K562 (cell line): ENCODE measurements at regions not wholly inside any gene's neighbourhood (a gene's known extent, or its start where the extent isn't known, plus 50 kb on each side); places are given as distances from the start of the nearest gene placed in this dataset.

Experiments used
- ATAC-seq: fragments of 200-7000 bp; cut with Tn5 transposase; 3 replicates; pipeline ENCODE4 v1.9.1; 2020; ENCODE audit warnings: moderate library complexity
- BruUV-seq: library from RNA; stranded (reverse); fragments of 400-500 nt; replicated peaks from 2 replicates; lab custom pipeline; 2021; lab: Mats Ljungman, UMichigan
- CTCF ChIA-PET: fragments of 300-600 bp; formaldehyde crosslinking; extraction: SDS; loops from one replicate; lab custom pipeline; 2021; ENCODE audit warnings: low intra/inter-chr PET ratio; lab: Yijun Ruan, JAX
- POLR2A ChIA-PET: fragments of 300-600, 350-650 bp; sonication (Branson Sonifier 250); formaldehyde crosslinking; extraction: SDS; loops from one replicate; lab custom pipeline; 2021; ENCODE audit warnings: antibody characterized with exemption, inconsistent platforms; lab: Yijun Ruan, JAX
- DNase-seq, 4 experiments: peaks; one replicate each; pipeline versions ENCODE4 v3.0.0 to v3.0.0-alpha.2; 2011 to 2018; ENCODE audit warnings: low spot score in 3 of 4, mixed read lengths in 3 of 4; ENCODE audit errors: extremely low read depth in 1 of 4
- FAIRE-seq: peaks from 2 replicates; lab custom pipeline; 2011; peaks lifted over from hg19 to GRCh38; lab: Jason Lieb, UNC
- H2AFZ ChIP-seq: 2 replicates; pipeline ENCODE4 v1.6.0; 2011; ENCODE audit warnings: low read depth, low read length, control low read depth, inconsistent platforms
- H3K27ac ChIP-seq: fragments of 200-600 bp; 3 replicates; pipeline ENCODE4 v1.8.0; 2011; ENCODE audit warnings: low read depth, mild to moderate bottlenecking, control low read depth, inconsistent platforms, low read length, moderate library complexity, mixed read lengths; ENCODE audit errors: extremely low read depth
- H3K27me3 ChIP-seq, 2 experiments: fragments of 300-600 bp in 1 of 2; 2 replicates in 1 of 2; 3 replicates in 1 of 2; pipeline versions ENCODE4 v1.6.0 to v1.8.0; 2011; ENCODE audit warnings: inconsistent platforms in 2 of 2, low read length in 2 of 2, mild to moderate bottlenecking in 1 of 2, mixed read lengths in 1 of 2, moderate library complexity in 1 of 2; ENCODE audit not compliant: control insufficient read depth in 2 of 2, insufficient read depth in 2 of 2
- H3K36me3 ChIP-seq: fragments of 300-600 bp; 3 replicates; pipeline ENCODE4 v1.8.0; 2011; ENCODE audit warnings: mild to moderate bottlenecking, low read length, inconsistent platforms; ENCODE audit not compliant: control insufficient read depth, insufficient read depth
- H3K4me1 ChIP-seq, 2 experiments: fragments of 200-600 bp in 1 of 2; replicated peaks in 1 of 2; 2 replicates in 1 of 2; 3 replicates in 1 of 2; pipeline versions ENCODE4 v1.5.1 to v1.8.0; 2011; ENCODE audit warnings: inconsistent platforms in 2 of 2, low read length in 2 of 2, mild to moderate bottlenecking in 1 of 2, mixed read lengths in 1 of 2, moderate library complexity in 1 of 2; ENCODE audit not compliant: control insufficient read depth in 2 of 2, insufficient read depth in 2 of 2
- H3K4me2 ChIP-seq: 2 replicates; pipeline ENCODE4 v1.6.1; 2011; ENCODE audit warnings: low read length, control low read depth, inconsistent platforms, mixed read lengths; ENCODE audit not compliant: insufficient read depth
- H3K4me3 ChIP-seq: fragments of 200-600 bp; sonication (generic), shearing (Covaris generic); 2 replicates; pipeline ENCODE4 v1.5.1; 2016; ENCODE audit warnings: control low read depth, inconsistent platforms
- H3K79me2 ChIP-seq: fragments of 200-600 bp; 3 replicates; pipeline ENCODE4 v1.8.0; 2011; ENCODE audit warnings: low read length, inconsistent platforms; ENCODE audit not compliant: control insufficient read depth, insufficient read depth
- H3K9ac ChIP-seq, 2 experiments: 2 replicates each; pipeline versions ENCODE4 v1.6.0 to v1.6.1; 2011; ENCODE audit warnings: low read depth in 2 of 2, low read length in 2 of 2, control low read depth in 1 of 2, inconsistent platforms in 1 of 2, mild to moderate bottlenecking in 1 of 2, mixed read lengths in 1 of 2; ENCODE audit not compliant: insufficient read depth in 1 of 2
- H3K9me1 ChIP-seq: one replicate; pipeline ENCODE4 v1.6.0; 2011; ENCODE audit warnings: inconsistent platforms, mild to moderate bottlenecking, low read length, moderate library complexity; ENCODE audit not compliant: control insufficient read depth, insufficient read depth
- H3K9me3 ChIP-seq: replicated peaks from 2 replicates; pipeline ENCODE4 v1.5.1; 2011; ENCODE audit warnings: low read depth, low read length, inconsistent platforms; ENCODE audit not compliant: control insufficient read depth, insufficient read depth
- H4K20me1 ChIP-seq: replicated peaks from 2 replicates; pipeline ENCODE4 v1.6.1; 2011; ENCODE audit warnings: low read length, inconsistent platforms, mixed read lengths; ENCODE audit not compliant: control insufficient read depth, insufficient read depth
- CBFA2T2 ChIP-seq: fragments of 450-650 bp; conservative IDR thresholded peaks from 2 replicates; pipeline ENCODE4 v1.6.1; 2017; ENCODE audit warnings: mild to moderate bottlenecking
- CEBPB ChIP-seq: fragments of 450-650 bp; IDR thresholded peaks from 2 replicates; pipeline ENCODE4 v1.6.1; 2016; ENCODE audit warnings: missing genetic modification characterization, missing compliant biosample characterization
- CSDE1 ChIP-seq, 2 experiments: fragments of 450-650 bp; IDR thresholded peaks; 2 replicates each; pipeline ENCODE4 v1.6.1; 2016; ENCODE audit warnings: mild to moderate bottlenecking in 1 of 2
- FOXK2 ChIP-seq, 2 experiments: fragments of 450-650 bp; IDR thresholded peaks in 1 of 2; conservative IDR thresholded peaks in 1 of 2; 2 replicates each; pipeline ENCODE4 v1.6.1; 2016; ENCODE audit warnings: low read depth in 2 of 2, mild to moderate bottlenecking in 1 of 2
- ZNF699 ChIP-seq: fragments of 250-450 bp; sonication (Bioruptor Pico); IDR thresholded peaks from 2 replicates; pipeline ENCODE4 v1.8.0; 2021; ENCODE audit warnings: mild to moderate bottlenecking, moderate library complexity; ENCODE audit not compliant: insufficient replicate concordance
- WGBS: fragments of 100-300 bp; shearing (Covaris generic); methylation state at CpG from one replicate; pipeline ENCODE4 v1.1.6; 2016; ENCODE audit warnings: low coverage, mixed read lengths; ENCODE audit not compliant: insufficient coverage; ENCODE audit errors: missing lambda C conversion rate; 5-methylcytosine and 5-hydroxymethylcytosine counted together
- in situ Hi-C: fragments of 300-500 bp; cut with MboI; formaldehyde crosslinking; loops from 4 replicates; pipeline ENCODE4 v1.15.0; 2018; ENCODE audit warnings: inconsistent platforms, mixed read lengths
- intact Hi-C: fragments of 100-400 bp; cut with micrococcal nuclease; formaldehyde crosslinking; loops from 2 replicates; pipeline ENCODE4 v1.14.2; 2022
- TF ChIP-seq, protein P1 (sequence below): fragments of 250-450 bp; sonication (Bioruptor Pico); IDR thresholded peaks from 2 replicates; pipeline ENCODE4 v1.5.0; 2021; ENCODE audit warnings: mild to moderate bottlenecking, moderate library complexity
- TF ChIP-seq, protein P2 (sequence below): fragments of 450-650 bp; IDR thresholded peaks from 2 replicates; pipeline ENCODE4 v1.6.1; 2017; ENCODE audit warnings: antibody characterized with exemption, mild to moderate bottlenecking

DNA sequence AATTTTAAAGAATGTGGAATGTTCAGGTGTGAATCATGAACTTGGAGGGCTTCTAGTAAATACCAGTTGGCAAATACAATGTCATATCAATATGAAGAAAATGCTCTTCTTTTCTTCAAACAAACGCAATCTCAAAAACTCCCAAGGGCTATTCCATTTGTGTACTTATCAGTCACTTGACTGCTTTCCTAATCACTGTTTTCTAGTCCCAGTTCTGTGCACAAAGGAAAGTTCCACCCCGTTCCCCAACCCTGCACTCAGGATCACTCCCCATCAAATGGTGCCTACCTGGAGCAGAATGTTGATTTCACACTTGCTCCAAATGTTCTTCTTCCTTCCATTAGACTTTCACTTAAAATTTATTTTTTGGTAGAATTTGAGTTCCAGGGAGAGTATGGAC is 92.6 kb upstream of the RFC3 start:
- FAIRE-seq (no peak), ATAC-seq (no peak), DNase-seq (no peak)
- Histone ChIP-seq H3K9ac (no peak overlapping the region), H3K4me1 (no peaks in the 10 kb centered on the region), H3K36me3 (no peaks in the 10 kb centered on the region), H4K20me1 (no peaks in the 10 kb centered on the region), H3K79me2 (no peaks in the 10 kb centered on the region), H3K4me2 (no peak overlapping the region), H3K27ac (no peak overlapping the region), H3K4me3 (no peak overlapping the region), H3K27me3 (no peaks in the 10 kb centered on the region), H2AFZ (no peak overlapping the region), H3K9me3 (no peaks in the 10 kb centered on the region), H3K9me1 (no peaks in the 10 kb centered on the region)
- CTCF ChIA-PET = no interaction called here
- POLR2A ChIA-PET = no interaction called here
- no TSS peak for BruUV-seq
- TF ChIP-seq FOXK2 (conservative IDR thresholded peaks at IDR 0.05 in 1 of 2, IDR thresholded peaks at IDR 0.05 in 1 of 2; ENCODE audit: low read depth in 2 of 2) = no peak
- WGBS = 0% methylated on average over 2 of the region's 2 CpGs
- in situ Hi-C loops (no loop called here), intact Hi-C loops (loop anchor here (10.0 kb wide), 1 partner anchor 181 kb away; no protein-coding TSS in a partner anchor)

DNA sequence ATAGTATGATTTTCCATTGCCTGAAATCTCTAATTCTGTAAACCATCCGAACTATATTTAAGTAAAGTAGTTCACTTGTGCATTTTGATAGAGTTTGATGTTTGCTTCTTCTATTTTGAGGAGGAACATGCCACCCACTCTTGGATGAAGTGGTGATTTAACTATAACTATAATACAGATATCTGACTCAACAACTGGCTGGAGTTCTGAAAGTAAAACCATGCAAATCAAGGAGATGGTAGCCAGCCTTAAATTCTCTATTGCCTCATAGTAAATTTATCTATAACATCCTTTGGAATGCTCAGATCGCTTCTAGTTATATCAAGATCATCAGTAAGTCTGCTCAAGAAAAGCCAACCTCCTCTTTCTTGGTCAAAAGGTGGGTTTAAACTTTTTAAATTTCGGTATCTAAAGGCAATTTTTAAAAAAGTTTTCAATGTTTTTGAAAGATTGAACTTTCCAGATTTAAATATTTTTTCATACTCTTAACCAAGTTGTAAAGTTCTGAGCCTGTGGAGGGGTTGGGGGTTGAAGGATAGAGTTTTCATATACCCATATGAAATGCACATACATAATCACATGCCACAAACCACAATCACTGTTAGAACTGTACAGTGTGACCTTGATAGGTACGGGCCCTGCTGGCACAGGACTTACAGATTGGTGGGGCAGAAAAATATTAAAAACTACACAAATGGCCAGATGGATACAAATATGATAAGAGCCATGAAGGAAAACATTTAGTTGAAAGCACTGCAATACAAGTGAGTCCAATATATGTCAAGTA is 90.5 kb upstream of the RFC3 start:
- H3K4me2 ChIP-seq = no peak overlapping the region
- H3K27ac ChIP-seq = no peak overlapping the region
- no peaks in the 10 kb centered on the region for H3K9me1 ChIP-seq
- intact Hi-C loops = loop anchor here (10.0 kb wide), 1 partner anchor 183 kb away; no protein-coding TSS in a partner anchor
- H3K4me1 ChIP-seq = no peaks in the 10 kb centered on the region
- H3K9me3 ChIP-seq = no peaks in the 10 kb centered on the region
- in situ Hi-C loops = no loop called here
- H3K36me3 ChIP-seq = no peaks in the 10 kb centered on the region
- ChIA-PET POLR2A (no interaction called here), CTCF (no interaction called here)
- no peak overlapping the region for H2AFZ ChIP-seq
- no TSS peak for BruUV-seq
- H3K27me3 ChIP-seq = no peaks in the 10 kb centered on the region
- 0% methylated on average over 4 of the region's 4 CpGs for WGBS
- no peak overlapping the region for H3K9ac ChIP-seq
- no peak overlapping the region for H3K4me3 ChIP-seq
- DNase-seq (no peak), FAIRE-seq (no peak), ATAC-seq (no peak)
- no peaks in the 10 kb centered on the region for H4K20me1 ChIP-seq
- no peaks in the 10 kb centered on the region for H3K79me2 ChIP-seq
- TF ChIP-seq, protein P1, sequence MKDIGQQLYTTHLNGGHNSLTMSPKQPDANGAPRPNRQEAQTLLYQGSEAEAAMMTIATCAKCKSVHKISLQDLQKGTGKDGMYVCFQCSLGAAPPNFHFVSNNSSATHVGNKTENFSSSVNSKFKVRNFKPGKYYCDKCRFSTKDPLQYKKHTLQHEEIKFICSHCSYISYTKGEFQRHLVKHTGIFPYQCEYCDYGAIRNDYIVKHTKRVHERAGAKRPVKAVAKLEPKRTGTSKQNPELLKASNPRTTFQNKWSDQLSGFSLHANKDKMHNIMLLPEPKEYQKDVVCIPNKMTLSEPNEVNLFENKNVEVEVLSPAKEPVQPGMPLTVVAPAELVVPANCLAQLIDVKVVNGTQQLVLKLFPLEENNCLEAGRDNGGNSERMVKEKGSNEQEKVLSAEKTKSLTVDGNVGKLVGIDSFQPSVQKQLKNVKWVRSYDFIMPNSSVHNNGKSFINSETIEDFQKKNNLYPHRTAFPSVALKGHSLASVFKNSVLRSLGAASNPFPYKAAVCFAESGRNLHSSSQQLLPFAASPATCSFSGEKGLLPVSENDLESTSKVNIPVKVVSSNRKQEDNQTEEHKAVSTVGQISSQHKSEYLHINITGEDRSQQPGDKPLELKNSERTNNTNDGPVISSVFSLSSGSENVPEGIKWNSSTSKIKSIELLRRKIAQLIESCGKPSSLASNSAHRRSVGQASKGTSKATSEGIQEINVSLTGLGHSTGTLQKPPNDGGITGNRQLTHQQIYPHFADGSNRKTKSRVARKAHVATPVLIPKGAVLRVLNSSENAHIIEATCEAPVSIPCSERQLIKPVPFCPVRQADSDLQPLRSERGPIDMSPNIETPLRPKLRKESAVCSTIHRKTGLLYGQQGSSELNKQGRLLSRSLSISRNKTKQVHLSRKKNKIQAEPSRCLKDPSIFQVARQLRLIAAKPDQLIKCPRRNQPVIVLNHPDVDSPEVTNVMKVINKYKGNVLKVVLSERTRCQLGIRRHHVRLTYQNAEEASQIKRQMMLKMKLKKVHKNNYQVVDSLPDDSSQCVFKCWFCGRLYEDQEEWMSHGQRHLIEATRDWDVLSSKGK = no peak
- no peak for TF ChIP-seq CBFA2T2
- TF ChIP-seq, protein P2, sequence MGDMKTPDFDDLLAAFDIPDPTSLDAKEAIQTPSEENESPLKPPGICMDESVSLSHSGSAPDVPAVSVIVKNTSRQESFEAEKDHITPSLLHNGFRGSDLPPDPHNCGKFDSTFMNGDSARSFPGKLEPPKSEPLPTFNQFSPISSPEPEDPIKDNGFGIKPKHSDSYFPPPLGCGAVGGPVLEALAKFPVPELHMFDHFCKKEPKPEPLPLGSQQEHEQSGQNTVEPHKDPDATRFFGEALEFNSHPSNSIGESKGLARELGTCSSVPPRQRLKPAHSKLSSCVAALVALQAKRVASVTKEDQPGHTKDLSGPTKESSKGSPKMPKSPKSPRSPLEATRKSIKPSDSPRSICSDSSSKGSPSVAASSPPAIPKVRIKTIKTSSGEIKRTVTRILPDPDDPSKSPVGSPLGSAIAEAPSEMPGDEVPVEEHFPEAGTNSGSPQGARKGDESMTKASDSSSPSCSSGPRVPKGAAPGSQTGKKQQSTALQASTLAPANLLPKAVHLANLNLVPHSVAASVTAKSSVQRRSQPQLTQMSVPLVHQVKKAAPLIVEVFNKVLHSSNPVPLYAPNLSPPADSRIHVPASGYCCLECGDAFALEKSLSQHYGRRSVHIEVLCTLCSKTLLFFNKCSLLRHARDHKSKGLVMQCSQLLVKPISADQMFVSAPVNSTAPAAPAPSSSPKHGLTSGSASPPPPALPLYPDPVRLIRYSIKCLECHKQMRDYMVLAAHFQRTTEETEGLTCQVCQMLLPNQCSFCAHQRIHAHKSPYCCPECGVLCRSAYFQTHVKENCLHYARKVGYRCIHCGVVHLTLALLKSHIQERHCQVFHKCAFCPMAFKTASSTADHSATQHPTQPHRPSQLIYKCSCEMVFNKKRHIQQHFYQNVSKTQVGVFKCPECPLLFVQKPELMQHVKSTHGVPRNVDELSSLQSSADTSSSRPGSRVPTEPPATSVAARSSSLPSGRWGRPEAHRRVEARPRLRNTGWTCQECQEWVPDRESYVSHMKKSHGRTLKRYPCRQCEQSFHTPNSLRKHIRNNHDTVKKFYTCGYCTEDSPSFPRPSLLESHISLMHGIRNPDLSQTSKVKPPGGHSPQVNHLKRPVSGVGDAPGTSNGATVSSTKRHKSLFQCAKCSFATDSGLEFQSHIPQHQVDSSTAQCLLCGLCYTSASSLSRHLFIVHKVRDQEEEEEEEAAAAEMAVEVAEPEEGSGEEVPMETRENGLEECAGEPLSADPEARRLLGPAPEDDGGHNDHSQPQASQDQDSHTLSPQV = no peak
- no peak for TF ChIP-seq CEBPB
- no peak for TF ChIP-seq ZNF699 (CRISPR knock-in tag)
- no peak for TF ChIP-seq CSDE1 (IDR thresholded peaks at IDR 0.05)
